ENCODE measurements at regions not wholly inside any gene's neighbourhood (a gene's known extent, or its start where the extent isn't known, plus 50 kb on each side); places are given as distances from the start of the nearest gene placed in this dataset.

GRCh38 chr4:173713026-173713425 lies 183.0 kb upstream of the HAND2 start:
- Mint-ChIP-seq H3K4me3 (no peak overlapping the region), H3K27me3 (ENCODE audit: low read depth) (peaks cover 2% of the 10 kb centered on the region; the same call in 1 of the 2 replicates), H3K4me1 (no peaks in the 10 kb centered on the region), H3K9me3 (peaks cover 4 to 12% of the 10 kb centered on the region in 2 experiments; a peak in 4 of 5 replicates), H3K36me3 (ENCODE audit: insufficient read depth in 1 of 3, low read depth in 3 of 3) (peaks cover 3 to 8% (median 5%) of the 10 kb centered on the region in 3 experiments; a peak in 6 of 7 replicates), H3K27ac (no peak overlapping the region)
- no peak overlapping the region for H2BK5ac ChIP-seq (ENCODE audit: insufficient read length, low read length)
- H4K5ac ChIP-seq (ENCODE audit: insufficient read length, low read depth, low read length), result no peak overlapping the region
- H3K4ac ChIP-seq (ENCODE audit: low read depth, low read length), result no peak overlapping the region
- H3K9ac ChIP-seq (ENCODE audit: extremely low read depth, insufficient read length, low read length), result no peak overlapping the region
- H4K91ac ChIP-seq (ENCODE audit: insufficient read length, low read depth, low read length), result no peak overlapping the region
- no peak overlapping the region for H2BK120ac ChIP-seq (ENCODE audit: low read depth, low read length, poor library complexity, severe bottlenecking)
- no peak for TF ChIP-seq CTCF (conservative IDR thresholded peaks at IDR 0.05)
- no peak overlapping the region for H3K14ac ChIP-seq (ENCODE audit: insufficient read depth, low read length)
- no peaks in the 10 kb centered on the region for H3K4me1 ChIP-seq (ENCODE audit: insufficient read depth, low read length)
- H3K79me1 ChIP-seq (ENCODE audit: insufficient read depth, low read depth, low read length, poor library complexity, severe bottlenecking), result no peaks in the 10 kb centered on the region
- no peaks in the 10 kb centered on the region for H3K9me3 ChIP-seq (ENCODE audit: control insufficient read depth, low read depth, low read length)
- H3K18ac ChIP-seq (ENCODE audit: insufficient read length, low read depth, low read length), result no peak overlapping the region
- H3K27me3 ChIP-seq (ENCODE audit: insufficient read depth, low read length), result no peaks in the 10 kb centered on the region
- no peaks in the 10 kb centered on the region for H4K20me1 ChIP-seq (ENCODE audit: control insufficient read depth, insufficient read depth, insufficient read length)
- no peak overlapping the region for H3K23ac ChIP-seq (ENCODE audit: insufficient read length, low read depth, low read length)
- no peak overlapping the region for H4K8ac ChIP-seq (replicated peaks; ENCODE audit: insufficient read length, low read depth, low read length)
- no peaks in the 10 kb centered on the region for H3K23me2 ChIP-seq (ENCODE audit: insufficient read length, low read depth, low read length, poor library complexity, severe bottlenecking)
- H3K79me2 ChIP-seq (ENCODE audit: insufficient read depth, low read length), result no peaks in the 10 kb centered on the region
- WGBS (ENCODE audit: extremely low coverage, insufficient read length, low lambda C conversion rate), result no CpG with 5 or more reads among the region's 5 CpGs
- no peak overlapping the region for H2BK12ac ChIP-seq (ENCODE audit: insufficient read length, low read depth, low read length)
- H3K4me2 ChIP-seq (ENCODE audit: insufficient read depth, insufficient read length, low read length), result no peak overlapping the region
- H3T11ph ChIP-seq (ENCODE audit: low read length), result no peak overlapping the region
- no peak overlapping the region for H2AFZ ChIP-seq (ENCODE audit: low read length)
- H2BK15ac ChIP-seq (ENCODE audit: low read depth, low read length), result no peak overlapping the region
- H3K27ac ChIP-seq (ENCODE audit: insufficient read length, low read depth, low read length), result no peak overlapping the region
- DNase-seq, result no peak
- H3K56ac ChIP-seq (ENCODE audit: insufficient read length, low read depth, low read length), result no peak overlapping the region
- no peak overlapping the region for H2AK5ac ChIP-seq (ENCODE audit: insufficient read length, low read length)
- no peak overlapping the region for H2BK20ac ChIP-seq (ENCODE audit: low read depth, low read length, poor library complexity, severe bottlenecking)
